ENCODE measurements at regions not wholly inside any gene's neighbourhood (a gene's known extent, or its start where the extent isn't known, plus 50 kb on each side); places are given as distances from the start of the nearest gene placed in this dataset.

GRCh38 chr5:166509085-166509484 is 1782.4 kb upstream of the WWC1 start:
- TF ChIP-seq, protein P1, sequence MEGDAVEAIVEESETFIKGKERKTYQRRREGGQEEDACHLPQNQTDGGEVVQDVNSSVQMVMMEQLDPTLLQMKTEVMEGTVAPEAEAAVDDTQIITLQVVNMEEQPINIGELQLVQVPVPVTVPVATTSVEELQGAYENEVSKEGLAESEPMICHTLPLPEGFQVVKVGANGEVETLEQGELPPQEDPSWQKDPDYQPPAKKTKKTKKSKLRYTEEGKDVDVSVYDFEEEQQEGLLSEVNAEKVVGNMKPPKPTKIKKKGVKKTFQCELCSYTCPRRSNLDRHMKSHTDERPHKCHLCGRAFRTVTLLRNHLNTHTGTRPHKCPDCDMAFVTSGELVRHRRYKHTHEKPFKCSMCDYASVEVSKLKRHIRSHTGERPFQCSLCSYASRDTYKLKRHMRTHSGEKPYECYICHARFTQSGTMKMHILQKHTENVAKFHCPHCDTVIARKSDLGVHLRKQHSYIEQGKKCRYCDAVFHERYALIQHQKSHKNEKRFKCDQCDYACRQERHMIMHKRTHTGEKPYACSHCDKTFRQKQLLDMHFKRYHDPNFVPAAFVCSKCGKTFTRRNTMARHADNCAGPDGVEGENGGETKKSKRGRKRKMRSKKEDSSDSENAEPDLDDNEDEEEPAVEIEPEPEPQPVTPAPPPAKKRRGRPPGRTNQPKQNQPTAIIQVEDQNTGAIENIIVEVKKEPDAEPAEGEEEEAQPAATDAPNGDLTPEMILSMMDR (IDR thresholded peaks at IDR 0.05; ENCODE audit: borderline replicate concordance, insufficient read depth, low read depth, low read length) = no peak
- H3K4me3 ChIP-seq (ENCODE audit: low read depth, low read length) = no peak overlapping the region

GRCh38 chr5:166517976-166518375 is 1773.5 kb upstream of the WWC1 start:
- no peak overlapping the region for H3K4me3 ChIP-seq (ENCODE audit: low read depth, low read length)
- TF ChIP-seq, protein P1 (IDR thresholded peaks at IDR 0.05; ENCODE audit: borderline replicate concordance, insufficient read depth, low read depth, low read length) = no peak

DNA sequence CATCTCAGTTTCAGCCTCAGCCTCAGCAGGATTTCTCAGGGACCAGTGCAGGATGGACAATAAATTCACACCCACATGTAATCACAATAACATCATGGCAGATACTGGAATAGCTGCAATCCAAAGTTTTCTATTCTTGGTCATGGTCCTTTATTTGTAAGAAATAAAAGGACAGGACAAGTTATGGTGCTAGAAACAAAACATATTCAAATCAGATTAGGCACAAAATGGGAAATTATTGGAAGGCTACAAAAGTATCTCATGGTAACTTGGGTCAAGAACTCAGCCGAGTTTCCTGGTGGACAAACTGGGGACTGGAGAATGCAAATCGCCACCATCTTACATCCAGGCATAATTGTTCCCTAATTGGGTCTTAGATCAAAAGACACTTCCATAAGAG is 1768.2 kb upstream of the WWC1 start:
- TF ChIP-seq, protein P1 (IDR thresholded peaks at IDR 0.05; ENCODE audit: borderline replicate concordance, insufficient read depth, low read depth, low read length) = no peak
- H3K4me3 ChIP-seq (ENCODE audit: low read depth, low read length) = no peak overlapping the region

DNA sequence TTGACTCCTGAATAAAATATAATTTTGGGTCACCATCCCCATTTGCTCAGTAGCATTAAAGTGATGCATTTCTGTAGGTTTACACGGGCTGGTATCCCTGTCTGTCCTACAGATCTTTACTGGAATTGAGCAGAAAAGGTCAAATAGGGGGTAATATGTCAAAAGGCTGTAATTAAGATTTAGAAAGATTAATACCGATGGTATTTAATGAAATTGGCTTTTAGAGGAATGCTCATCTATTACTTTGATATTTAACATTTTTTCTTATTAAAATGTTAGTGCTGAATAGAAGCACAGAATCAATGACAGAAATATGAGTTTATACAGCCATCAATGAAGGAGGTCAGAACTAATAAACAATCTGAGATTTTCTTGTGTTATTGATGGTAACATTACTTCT is 1762.2 kb upstream of the WWC1 start:
- TF ChIP-seq, protein P1 (IDR thresholded peaks at IDR 0.05; ENCODE audit: borderline replicate concordance, insufficient read depth, low read depth, low read length) = no peak
- H3K4me3 ChIP-seq (ENCODE audit: low read depth, low read length) = no peak overlapping the region

GRCh38 chr5:166532456-166533220 is 1758.8 kb upstream of the WWC1 start:
- no peak overlapping the region for H3K4me3 ChIP-seq (ENCODE audit: low read depth, low read length)
- TF ChIP-seq, protein P1 (IDR thresholded peaks at IDR 0.05; ENCODE audit: borderline replicate concordance, insufficient read depth, low read depth, low read length) = no peak

GRCh38 chr5:166535641-166536040 is 1755.8 kb upstream of the WWC1 start:
- H3K4me3 ChIP-seq (ENCODE audit: low read depth, low read length) = no peak overlapping the region
- TF ChIP-seq, protein P1 (IDR thresholded peaks at IDR 0.05; ENCODE audit: borderline replicate concordance, insufficient read depth, low read depth, low read length) = no peak

GRCh38 chr5:166540156-166540555 is 1751.3 kb upstream of the WWC1 start:
- no peak overlapping the region for H3K4me3 ChIP-seq (ENCODE audit: low read depth, low read length)
- TF ChIP-seq, protein P1 (IDR thresholded peaks at IDR 0.05; ENCODE audit: borderline replicate concordance, insufficient read depth, low read depth, low read length) = no peak

All from GM12875 (cell line).